Activated CD8-positive, alpha-beta memory T cell treated with anti-CD3 and anti-CD28 coated beads, Interleukin-2, amount 50 U/mL, for 48 hours (primary cell): ENCODE measurements at regions not wholly inside any gene's neighbourhood (a gene's known extent, or its start where the extent isn't known, plus 50 kb on each side); places are given as distances from the start of the nearest gene placed in this dataset.
"Not testable (repeated sequence)": the region's sequence is repeated elsewhere in the genome, so short reads cannot be mapped to it uniquely, and the experiment has no call there.

Source experiments
- DNase-seq: peaks from one replicate; pipeline ENCODE4 v3.0.0-alpha.2; 2020

DNA sequence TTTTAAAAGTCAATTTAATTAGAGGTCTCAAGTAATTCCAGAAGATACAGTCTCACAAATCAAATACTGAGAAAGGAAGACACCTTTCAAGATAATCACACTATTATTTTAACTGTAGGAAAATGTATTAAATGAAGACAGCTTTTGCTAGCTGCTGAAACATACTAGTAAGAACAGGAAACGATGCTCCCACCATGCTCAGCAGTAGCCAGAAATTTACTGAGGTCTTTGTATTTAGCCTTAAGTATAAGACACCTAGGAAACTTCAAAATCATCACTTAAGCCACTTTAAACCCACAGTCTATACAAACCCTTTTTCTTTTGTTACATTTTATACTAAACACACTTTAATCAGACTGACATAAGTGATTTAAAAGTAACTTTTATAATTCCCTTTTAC is 72.7 kb upstream of the NPIPB12 start:
- DNase-seq: not testable (repeated sequence)

- not testable (repeated sequence) for DNase-seq
Measured at GRCh38 chr16:29581764-29582163, 75.6 kb upstream of the NPIPB12 start.

GRCh38 chr16:29591919-29592318 is 71.1 kb upstream of the SPN start:
- peak; percentile 23 for DNase-seq

- peak; percentile 71 for DNase-seq
Measured at GRCh38 chr16:29594269-29594925, 68.7 kb upstream of the SPN start.

GRCh38 chr16:29594926-29595838 is 67.9 kb upstream of the SPN start:
- DNase-seq: peak; percentile 94

DNA sequence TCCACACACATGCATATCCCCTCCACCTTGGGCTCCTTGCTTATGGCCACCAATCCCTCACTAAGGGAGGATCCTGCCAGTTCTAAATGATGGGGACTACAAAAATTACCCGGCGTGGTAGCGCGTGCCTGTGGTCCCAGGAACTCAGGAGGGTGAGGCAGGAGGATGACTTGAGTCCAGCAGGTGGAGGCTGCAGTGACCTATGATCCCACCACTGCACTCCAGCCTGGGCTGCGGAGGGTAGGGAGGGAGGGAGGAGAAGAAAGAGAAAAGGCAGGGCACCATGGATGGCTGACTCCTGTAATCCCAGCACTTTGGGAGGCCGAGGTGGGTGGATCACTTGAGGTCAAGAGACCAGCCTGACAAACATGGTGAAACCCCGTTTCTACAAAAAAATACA is 66.0 kb upstream of the SPN start:
- peak; percentile 50 for DNase-seq

GRCh38 chr16:29600111-29601000 is 62.7 kb upstream of the SPN start:
- DNase-seq: peak; percentile 71

- peak; percentile 51 for DNase-seq
Measured at GRCh38 chr16:29602247-29602625, 60.8 kb upstream of the SPN start.

- not testable (repeated sequence) for DNase-seq
Measured at GRCh38 chr16:29602683-29603088, 60.4 kb upstream of the SPN start.

- DNase-seq: peak; percentile 54
Measured at GRCh38 chr16:29604631-29605549, 58.2 kb upstream of the SPN start.

DNA sequence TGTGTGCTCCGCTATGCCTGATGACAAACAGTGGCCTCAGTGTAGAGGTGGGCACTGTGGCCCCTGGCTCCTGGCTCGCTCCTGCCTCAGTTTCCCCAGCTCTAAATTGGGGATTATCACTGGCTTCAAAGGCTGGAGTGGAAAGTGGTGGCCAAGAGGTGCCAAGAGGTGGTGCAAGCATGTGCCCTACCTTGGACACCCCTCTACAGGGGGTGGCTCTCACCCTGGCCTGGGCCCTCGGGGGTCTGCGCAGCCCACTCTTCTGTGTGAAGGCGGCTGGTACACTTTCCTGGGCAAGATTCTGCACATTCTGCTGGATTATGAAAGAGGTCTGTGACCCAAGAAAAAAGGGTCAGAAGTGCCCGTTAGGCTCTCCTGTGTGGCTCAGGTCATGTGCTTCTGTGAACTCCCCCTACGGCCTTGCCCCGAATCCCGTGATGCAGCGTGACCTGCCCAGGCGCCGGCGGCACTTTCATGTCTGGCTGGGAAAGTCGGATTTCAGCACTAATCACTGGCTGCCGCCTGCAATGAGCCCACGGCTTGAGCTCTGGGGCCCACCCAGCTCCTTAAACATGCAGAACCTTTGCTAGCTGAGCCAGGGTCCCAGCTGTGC is 57.3 kb upstream of the SPN start:
- DNase-seq: peak; percentile 48

DNA sequence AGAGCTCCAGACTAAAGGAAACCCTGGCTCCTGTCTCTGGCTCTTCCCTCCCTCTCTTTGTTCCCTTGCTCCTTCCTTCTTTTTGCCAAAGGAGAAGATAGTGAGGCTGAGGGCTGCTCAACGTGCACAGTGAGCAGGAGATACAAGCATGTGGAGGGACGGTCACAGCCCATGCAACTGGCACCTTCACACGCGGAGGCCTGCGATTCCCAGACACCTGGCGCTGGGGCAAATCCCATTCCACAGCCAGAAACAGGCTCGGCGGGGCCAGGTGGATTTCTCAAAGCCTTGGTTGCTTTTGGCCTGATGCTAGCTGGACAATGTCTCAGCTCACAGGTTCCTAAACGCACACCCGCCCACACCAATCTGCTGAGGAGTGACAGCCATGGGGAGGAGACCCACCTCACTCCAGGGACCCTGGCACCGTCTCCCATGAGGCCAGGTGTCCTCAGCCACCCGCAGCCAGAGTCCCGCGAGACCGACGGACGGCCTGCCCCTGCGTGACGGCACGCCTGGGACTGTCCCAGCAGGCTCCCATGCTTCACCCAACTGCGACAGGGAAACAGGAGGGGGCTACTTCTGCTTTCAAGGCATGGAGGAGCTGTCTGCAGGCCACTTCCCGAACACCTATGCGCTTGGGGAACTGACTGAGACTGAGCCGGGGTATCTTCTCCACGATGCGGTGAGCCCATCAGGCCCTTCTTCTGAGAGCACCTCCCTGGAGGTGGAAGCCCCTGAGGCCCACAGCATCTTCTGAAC is 56.2 kb upstream of the SPN start:
- DNase-seq: peak; percentile 50

- not testable (repeated sequence) for DNase-seq
Measured at GRCh38 chr16:29607428-29607823, 55.6 kb upstream of the SPN start.

- not testable (repeated sequence) for DNase-seq
Measured at GRCh38 chr16:29612381-29613306, 50.4 kb upstream of the SPN start.
